22Rv1 (cell line): ENCODE measurements at regions not wholly inside any gene's neighbourhood (a gene's known extent, or its start where the extent isn't known, plus 50 kb on each side); places are given as distances from the start of the nearest gene placed in this dataset.

Experiments
- H3K27ac ChIP-seq: fragments of 450-650 bp; 2 replicates; pipeline ENCODE4 v1.5.1; 2017
- ZFX ChIP-seq: fragments of 450-650 bp; IDR thresholded peaks from 2 replicates; pipeline ENCODE4 v1.6.1; 2017; ENCODE audit warnings: antibody characterized with exemption, borderline replicate concordance
- TF ChIP-seq, protein P1 (sequence below): fragments of 450-650 bp; IDR thresholded peaks from 2 replicates; pipeline ENCODE4 v1.5.1; 2017; ENCODE audit warnings: mild to moderate bottlenecking

GRCh38 chr10:124228471-124228870 is 135.1 kb upstream of the CHST15 start:
- TF ChIP-seq ZFX, result no peak
- TF ChIP-seq, protein P1, sequence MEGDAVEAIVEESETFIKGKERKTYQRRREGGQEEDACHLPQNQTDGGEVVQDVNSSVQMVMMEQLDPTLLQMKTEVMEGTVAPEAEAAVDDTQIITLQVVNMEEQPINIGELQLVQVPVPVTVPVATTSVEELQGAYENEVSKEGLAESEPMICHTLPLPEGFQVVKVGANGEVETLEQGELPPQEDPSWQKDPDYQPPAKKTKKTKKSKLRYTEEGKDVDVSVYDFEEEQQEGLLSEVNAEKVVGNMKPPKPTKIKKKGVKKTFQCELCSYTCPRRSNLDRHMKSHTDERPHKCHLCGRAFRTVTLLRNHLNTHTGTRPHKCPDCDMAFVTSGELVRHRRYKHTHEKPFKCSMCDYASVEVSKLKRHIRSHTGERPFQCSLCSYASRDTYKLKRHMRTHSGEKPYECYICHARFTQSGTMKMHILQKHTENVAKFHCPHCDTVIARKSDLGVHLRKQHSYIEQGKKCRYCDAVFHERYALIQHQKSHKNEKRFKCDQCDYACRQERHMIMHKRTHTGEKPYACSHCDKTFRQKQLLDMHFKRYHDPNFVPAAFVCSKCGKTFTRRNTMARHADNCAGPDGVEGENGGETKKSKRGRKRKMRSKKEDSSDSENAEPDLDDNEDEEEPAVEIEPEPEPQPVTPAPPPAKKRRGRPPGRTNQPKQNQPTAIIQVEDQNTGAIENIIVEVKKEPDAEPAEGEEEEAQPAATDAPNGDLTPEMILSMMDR, result no peak
- H3K27ac ChIP-seq, result no peak overlapping the region

- no peak for TF ChIP-seq ZFX
- TF ChIP-seq, protein P1, result no peak
- H3K27ac ChIP-seq, result no peak overlapping the region
Observed at GRCh38 chr10:124227988-124228387, 134.6 kb upstream of the CHST15 start.

- TF ChIP-seq, protein P1, result no peak
- TF ChIP-seq ZFX, result no peak
- no peak overlapping the region for H3K27ac ChIP-seq
Observed at GRCh38 chr10:124227055-124227975, 133.9 kb upstream of the CHST15 start.

- no peak overlapping the region for H3K27ac ChIP-seq
- TF ChIP-seq, protein P1, result no peak
- no peak for TF ChIP-seq ZFX
Observed at GRCh38 chr10:124226271-124227054, 133.1 kb upstream of the CHST15 start.

DNA sequence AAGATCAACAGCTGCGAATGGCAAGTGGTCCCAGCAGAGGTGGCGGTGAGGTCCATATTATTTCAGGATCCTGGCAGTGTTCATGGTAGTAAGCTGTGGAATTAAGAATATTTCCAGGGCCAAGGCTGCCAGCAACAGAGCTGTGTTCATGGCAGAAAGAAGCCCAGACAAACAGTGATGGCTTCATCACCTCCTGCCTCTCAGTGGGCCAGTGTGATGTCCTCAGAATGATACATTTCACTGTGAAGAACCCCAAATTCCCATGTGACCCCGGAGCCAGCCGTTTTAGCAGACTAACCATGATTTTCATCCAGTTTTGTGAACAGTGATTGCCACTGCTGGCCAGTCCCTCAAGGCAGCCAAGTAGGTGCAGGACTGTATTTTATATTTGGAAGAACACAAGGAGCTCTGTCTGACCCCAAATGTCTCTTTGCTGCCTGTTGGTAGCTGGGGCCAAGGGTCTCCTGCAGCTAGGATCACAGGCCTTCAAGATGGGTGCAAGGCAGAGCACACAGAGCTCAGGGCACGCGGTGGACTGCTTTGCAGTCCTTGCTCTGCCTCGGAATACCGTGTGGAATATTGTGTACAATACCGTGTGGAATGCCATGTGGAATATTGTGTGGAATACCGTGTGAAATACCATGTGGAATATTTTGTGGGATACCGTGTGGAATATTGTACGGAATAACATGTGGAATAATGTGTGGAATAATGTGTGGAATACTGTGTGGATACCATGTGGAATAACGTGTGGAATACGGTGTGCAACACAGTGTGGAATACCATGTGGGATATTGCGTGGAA is 132.3 kb upstream of the CHST15 start:
- TF ChIP-seq, protein P1, result no peak
- TF ChIP-seq ZFX, result no peak
- no peak overlapping the region for H3K27ac ChIP-seq

DNA sequence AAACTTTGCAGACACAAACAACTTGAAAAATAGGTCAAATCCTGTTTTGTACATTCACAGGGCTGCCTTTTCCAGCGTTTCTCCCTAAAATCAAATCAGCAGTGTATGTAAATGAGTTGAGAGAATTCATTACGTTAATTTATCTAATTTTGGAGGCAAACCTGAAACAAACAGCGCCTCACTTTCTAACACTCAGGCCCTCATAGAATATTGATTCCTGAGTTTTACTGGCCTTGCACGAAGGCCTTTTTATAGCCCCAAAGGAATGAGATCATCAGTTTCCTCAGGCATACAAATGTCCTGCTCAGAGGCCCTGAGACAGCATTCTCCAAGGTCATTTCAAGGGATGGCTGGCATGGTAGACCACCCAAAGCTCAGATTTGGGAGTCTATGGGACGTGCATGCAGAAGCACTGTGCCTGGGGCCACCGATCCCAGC is 131.7 kb upstream of the CHST15 start:
- TF ChIP-seq, protein P1, result no peak
- no peak for TF ChIP-seq ZFX
- H3K27ac ChIP-seq, result no peak overlapping the region
